H1 (cell line): ENCODE measurements at regions not wholly inside any gene's neighbourhood (a gene's known extent, or its start where the extent isn't known, plus 50 kb on each side); places are given as distances from the start of the nearest gene placed in this dataset.

Source experiments
- CTCF ChIA-PET: fragments of 300-600 bp; sonication (Branson Sonifier 250); formaldehyde crosslinking; loops from one replicate; lab custom pipeline; 2021; ENCODE audit not compliant: partially characterized antibody; lab: Charles Lee
- POLR2A ChIA-PET: fragments of 300-600 bp; sonication (Branson Sonifier 250); formaldehyde crosslinking; loops from one replicate; lab custom pipeline; 2021; ENCODE audit warnings: inconsistent platforms; ENCODE audit not compliant: partially characterized antibody; lab: Charles Lee
- DNase-seq, 2 experiments: peaks; one replicate each; pipeline versions ENCODE4 v3.0.0 to v3.0.0-alpha.2; 2010 to 2022; ENCODE audit warnings: low spot score in 2 of 2, low read depth in 1 of 2, mixed read lengths in 1 of 2
- FAIRE-seq: peaks from 2 replicates; lab custom pipeline; 2011; peaks lifted over from hg19 to GRCh38; lab: Jason Lieb, UNC
- H2AFZ ChIP-seq: 2 replicates; pipeline ENCODE4 v1.8.1; 2012; ENCODE audit warnings: low read length, inconsistent platforms
- H2AK5ac ChIP-seq: 2 replicates; pipeline ENCODE4 v1.6.1; 2013; ENCODE audit warnings: low read depth, low read length
- H2BK120ac ChIP-seq: replicated peaks from 2 replicates; pipeline ENCODE3; 2013; ENCODE audit warnings: low read depth, low read length, inconsistent platforms
- H2BK12ac ChIP-seq: 2 replicates; pipeline ENCODE4 v1.6.1; 2013; ENCODE audit warnings: low read depth, low read length
- H2BK15ac ChIP-seq: 2 replicates; pipeline ENCODE4 v1.6.1; 2013; ENCODE audit warnings: low read length
- H2BK20ac ChIP-seq: 2 replicates; pipeline ENCODE4 v1.6.1; 2013; ENCODE audit warnings: low read length
- H2BK5ac ChIP-seq: 2 replicates; pipeline ENCODE4 v1.6.1; 2013; ENCODE audit warnings: low read depth, low read length
- H3K14ac ChIP-seq: 2 replicates; pipeline ENCODE4 v1.6.1; 2013; ENCODE audit warnings: inconsistent platforms; ENCODE audit not compliant: insufficient read length
- H3K18ac ChIP-seq: 2 replicates; pipeline ENCODE4 v1.6.1; 2013; ENCODE audit warnings: low read length; ENCODE audit errors: extremely low read depth
- H3K23ac ChIP-seq: 2 replicates; pipeline ENCODE4 v1.6.1; 2013; ENCODE audit warnings: inconsistent platforms; ENCODE audit not compliant: insufficient read length
- H3K23me2 ChIP-seq: 2 replicates; pipeline ENCODE4 v1.6.1; 2013; ENCODE audit warnings: low read depth, low read length
- H3K27ac ChIP-seq: 2 replicates; pipeline ENCODE4 v1.6.1; 2011; ENCODE audit warnings: low read depth, low read length, inconsistent platforms
- H3K27me3 ChIP-seq, 4 experiments: replicated peaks in 1 of 4; 1 replicate in 1 of 4; 2 replicates in 3 of 4; pipeline versions ENCODE4 v1.6.1 to v1.8.1; 2011 to 2013; ENCODE audit warnings: low read length in 3 of 4, mild to moderate bottlenecking in 3 of 4, inconsistent platforms in 2 of 4, mixed read lengths in 2 of 4, moderate library complexity in 1 of 4; ENCODE audit not compliant: control insufficient read depth in 3 of 4, insufficient read depth in 3 of 4; ENCODE audit errors: extremely low read depth in 1 of 4
- H3K36me3 ChIP-seq, 4 experiments: 2 replicates each; pipeline versions ENCODE4 v1.6.1 to v1.8.1; 2011 to 2013; ENCODE audit warnings: mild to moderate bottlenecking in 4 of 4, low read length in 3 of 4, moderate library complexity in 2 of 4, control low read depth in 1 of 4, inconsistent platforms in 1 of 4; ENCODE audit not compliant: insufficient read depth in 4 of 4, control insufficient read depth in 2 of 4
- H3K4ac ChIP-seq: replicated peaks from 2 replicates; pipeline ENCODE3; 2013; ENCODE audit warnings: low read length, low read depth, mixed read lengths, inconsistent platforms; ENCODE audit not compliant: insufficient read length
- H3K4me1 ChIP-seq, 4 experiments: replicated peaks in 1 of 4; 1 replicate in 1 of 4; 2 replicates in 3 of 4; pipeline versions ENCODE4 v1.6.1 to v1.8.1; 2011 to 2013; ENCODE audit warnings: low read length in 3 of 4, inconsistent platforms in 2 of 4, mixed read lengths in 1 of 4; ENCODE audit not compliant: insufficient read depth in 4 of 4, control insufficient read depth in 3 of 4
- H3K4me2 ChIP-seq, 2 experiments: 2 replicates each; pipeline versions ENCODE4 v1.6.1 to v1.8.1; 2011 to 2013; ENCODE audit warnings: low read depth in 2 of 2, low read length in 2 of 2, control low read depth in 1 of 2, inconsistent platforms in 1 of 2, mild to moderate bottlenecking in 1 of 2; ENCODE audit not compliant: insufficient read depth in 1 of 2
- H3K4me3 ChIP-seq, 4 experiments: fragments of 200-600, 300-600 bp in 1 of 4; sonication (generic), shearing (Covaris generic), sonication (Bioruptor Twin) in 1 of 4; 2 replicates each; pipeline versions ENCODE4 v1.5.1 to v1.8.1; 2011 to 2016; ENCODE audit warnings: low read length in 4 of 4, low read depth in 3 of 4, control low read depth in 2 of 4, inconsistent platforms in 2 of 4, mild to moderate bottlenecking in 2 of 4, mixed read lengths in 1 of 4, moderate library complexity in 1 of 4; ENCODE audit not compliant: insufficient read depth in 2 of 4; ENCODE audit errors: extremely low read depth in 1 of 4
- H3K56ac ChIP-seq: replicated peaks from 2 replicates; pipeline ENCODE3; 2013; ENCODE audit warnings: low read depth, mild to moderate bottlenecking, mixed read lengths, low read length, inconsistent platforms; ENCODE audit not compliant: insufficient read length
- H3K79me1 ChIP-seq: 2 replicates; pipeline ENCODE4 v1.6.1; 2013; ENCODE audit warnings: low read depth, low read length, control low read depth
- H3K79me2 ChIP-seq, 2 experiments: 2 replicates each; pipeline versions ENCODE4 v1.6.1 to v1.8.1; 2012 to 2013; ENCODE audit warnings: low read length in 2 of 2, mild to moderate bottlenecking in 2 of 2, inconsistent platforms in 1 of 2; ENCODE audit not compliant: insufficient read depth in 2 of 2, control insufficient read depth in 1 of 2
- H3K9ac ChIP-seq, 4 experiments: replicated peaks in 1 of 4; 1 replicate in 1 of 4; 2 replicates in 3 of 4; pipeline versions ENCODE4 v1.6.1 to v1.8.1; 2011 to 2013; ENCODE audit warnings: low read depth in 3 of 4, low read length in 3 of 4, control low read depth in 2 of 4, mild to moderate bottlenecking in 2 of 4, moderate library complexity in 2 of 4, inconsistent platforms in 1 of 4; ENCODE audit errors: extremely low read depth in 1 of 4
- H3K9me3 ChIP-seq, 2 experiments: 2 replicates each; pipeline versions ENCODE4 v1.6.1 to v1.8.1; 2012 to 2013; ENCODE audit warnings: mild to moderate bottlenecking in 2 of 2, moderate library complexity in 2 of 2, control low read depth in 1 of 2, inconsistent platforms in 1 of 2, low read depth in 1 of 2, low read length in 1 of 2, mixed read lengths in 1 of 2; ENCODE audit not compliant: insufficient read depth in 2 of 2
- H4K20me1 ChIP-seq, 2 experiments: replicated peaks in 1 of 2; 2 replicates each; pipeline versions ENCODE3 to v1.8.1; 2011 to 2013; ENCODE audit warnings: inconsistent platforms in 2 of 2, low read length in 2 of 2, mild to moderate bottlenecking in 1 of 2; ENCODE audit not compliant: insufficient read depth in 2 of 2, control insufficient read depth in 1 of 2
- H4K5ac ChIP-seq: 2 replicates; pipeline ENCODE4 v1.6.1; 2013; ENCODE audit warnings: low read length, low read depth, mixed read lengths, inconsistent platforms; ENCODE audit not compliant: insufficient read length
- H4K8ac ChIP-seq: 2 replicates; pipeline ENCODE4 v1.8.0; 2013; ENCODE audit warnings: mild to moderate bottlenecking, moderate library complexity, low read length, inconsistent platforms; ENCODE audit not compliant: insufficient read depth; ENCODE audit errors: extremely low read depth
- H4K91ac ChIP-seq: replicated peaks from 2 replicates; pipeline ENCODE3; 2013; ENCODE audit warnings: low read length, mixed read lengths, inconsistent platforms; ENCODE audit not compliant: insufficient read length
- ASH2L ChIP-seq: fragments of 200-600, 300-600 bp; sonication (generic); IDR thresholded peaks from one replicate; pipeline ENCODE4 v1.7.1; 2017; ENCODE audit warnings: low read length
- BACH1 ChIP-seq: IDR thresholded peaks from 2 replicates; pipeline ENCODE4 v1.6.1; 2012; ENCODE audit warnings: low read length, improper control_type of control experiment
- BCL11A ChIP-seq, 2 experiments: IDR thresholded peaks; one replicate each; pipeline ENCODE4 v1.6.1; 2011; ENCODE audit warnings: low read depth in 2 of 2, low read length in 2 of 2, mild to moderate bottlenecking in 2 of 2
- BRCA1 ChIP-seq: IDR thresholded peaks from 2 replicates; pipeline ENCODE4 v1.6.1; 2012; ENCODE audit warnings: low read depth, low read length, improper control_type of control experiment
- CBX5 ChIP-seq: fragments of 300-800, 300-1000 bp; sonication (generic); IDR thresholded peaks from 2 replicates; pipeline ENCODE4 v1.7.1; 2016; ENCODE audit warnings: antibody characterized with exemption, low read length, low read depth
- KDM4A ChIP-seq: IDR thresholded peaks from one replicate; pipeline ENCODE4 v1.7.1; 2012; ENCODE audit warnings: low read depth, mild to moderate bottlenecking, moderate library complexity, low read length, inconsistent platforms; ENCODE audit not compliant: severe bottlenecking
- MAFK ChIP-seq: IDR thresholded peaks from 2 replicates; pipeline ENCODE4 v1.6.1; 2012; ENCODE audit warnings: low read depth, mild to moderate bottlenecking, improper control_type of control experiment, low read length
- NANOG ChIP-seq: IDR thresholded peaks from 2 replicates; pipeline ENCODE4 v1.6.1; 2011; ENCODE audit warnings: low read length, low read depth, mild to moderate bottlenecking, inconsistent platforms; ENCODE audit not compliant: insufficient read depth, poor library complexity, severe bottlenecking
- PHF8 ChIP-seq: fragments of 200-600 bp; sonication (generic); conservative IDR thresholded peaks from 2 replicates; pipeline ENCODE4 v1.7.1; 2012; ENCODE audit warnings: low read depth, mild to moderate bottlenecking, inconsistent platforms, low read length, moderate library complexity
- POLR2AphosphoS5 ChIP-seq: IDR thresholded peaks from 2 replicates; pipeline ENCODE4 v1.6.1; 2011; ENCODE audit warnings: low read depth, low read length
- RAD21 ChIP-seq, 2 experiments: IDR thresholded peaks in 1 of 2; conservative IDR thresholded peaks in 1 of 2; 2 replicates each; pipeline ENCODE4 v1.6.1; 2011; ENCODE audit warnings: low read depth in 2 of 2, low read length in 2 of 2, improper control_type of control experiment in 1 of 2, inconsistent platforms in 1 of 2, mild to moderate bottlenecking in 1 of 2, moderate library complexity in 1 of 2
- RBBP5 ChIP-seq: IDR thresholded peaks from 2 replicates; pipeline ENCODE4 v1.7.1; 2012; ENCODE audit warnings: low read depth, mild to moderate bottlenecking, inconsistent platforms, low read length, moderate library complexity, borderline replicate concordance
- whole genome bisulfite sequencing, 2 experiments: shearing (Covaris generic) in 1 of 2; methylation state at CpG; one replicate each; pipeline versions ENCODE4 v1.1.6 to v1.1.7; 2013 to 2015; ENCODE audit warnings: low lambda C conversion rate in 2 of 2, mixed read lengths in 2 of 2, inconsistent platforms in 1 of 2, low coverage in 1 of 2, missing lambda C conversion rate in 1 of 2; ENCODE audit not compliant: insufficient replicate concordance in 2 of 2, insufficient coverage in 1 of 2, insufficient read length in 1 of 2; ENCODE audit errors: extremely low coverage in 1 of 2, missing lambda C conversion rate in 1 of 2; 5-methylcytosine and 5-hydroxymethylcytosine counted together

- Histone ChIP-seq H2BK12ac (no peak overlapping the region), H2BK120ac (no peak overlapping the region), H3K14ac (no peak overlapping the region), H2BK5ac (no peak overlapping the region), H3K36me3 (no peaks in the 10 kb centered on the region), H2AK5ac (no peak overlapping the region), H3K56ac (no peak overlapping the region), H3K18ac (no peak overlapping the region; the same call in 1 of the 2 replicates), H4K5ac (no peak overlapping the region), H2BK20ac (no peak overlapping the region), H3K9me3 (peaks cover 0 to 5% of the 10 kb centered on the region in 2 experiments; a peak in 1 of 4 replicates), H3K27me3 (no peaks in the 10 kb centered on the region; a peak in 1 of 7 replicates), H4K91ac (no peak overlapping the region), H3K4me3 (no peak overlapping the region), H3K4me1 (no peaks in the 10 kb centered on the region), H3K79me2 (no peaks in the 10 kb centered on the region), H3K23ac (no peak overlapping the region), H2AFZ (no peak overlapping the region), H4K8ac (0 out of 2 replicates have a peak overlapping the region, but pooled peaks have one; percentile 65), H3K79me1 (no peaks in the 10 kb centered on the region), H3K23me2 (peaks cover 4% of the 10 kb centered on the region; the same call in 1 of the 2 replicates), H3K4me2 (no peak overlapping the region), H3K9ac (no peak overlapping the region), H2BK15ac (no peak overlapping the region), H3K4ac (no peak overlapping the region), H4K20me1 (no peaks in the 10 kb centered on the region), H3K27ac (no peak overlapping the region)
- CTCF ChIA-PET: interaction anchor here (0.7 to 1.6 kb wide), 5 partner anchors 10 to 94 kb away, joined by 3 to 6 read pairs (median 3); no protein-coding TSS in a partner anchor
- no peak for TF ChIP-seq KDM4A
- no peak for TF ChIP-seq MAFK
- no peak for TF ChIP-seq PHF8
- TF ChIP-seq RBBP5: no peak
- no peak for TF ChIP-seq POLR2AphosphoS5
- no peak for TF ChIP-seq ASH2L
- TF ChIP-seq BRCA1: no peak
- TF ChIP-seq CBX5: no peak
- TF ChIP-seq NANOG: no peak
- no peak for TF ChIP-seq BCL11A (IDR thresholded peaks at IDR 0.05; ENCODE audit: low read depth in 2 of 2, low read length in 2 of 2)
- no peak for TF ChIP-seq BACH1
- TF ChIP-seq RAD21 (IDR thresholded peaks at IDR 0.05 in 1 of 2, conservative IDR thresholded peaks at IDR 0.05 in 1 of 2; ENCODE audit: low read depth in 2 of 2, low read length in 2 of 2): no peak
- WGBS, 2 experiments: 86% methylated on average over 23 of the region's 23 CpGs; no CpG with 5 or more reads in 1 of the 2 experiments
- DNase-seq (no peak), FAIRE-seq (no peak)
- POLR2A ChIA-PET: interaction anchor here (1.6 kb wide), 1 partner anchor 122 kb away, joined by 4 read pairs; no protein-coding TSS in a partner anchor
Observed at GRCh38 chr5:179437341-179438001, 92.2 kb upstream of the ADAMTS2 start.
